Left lung (tissue), 4 donors: ENCODE measurements at regions not wholly inside any gene's neighbourhood (a gene's known extent, or its start where the extent isn't known, plus 50 kb on each side); places are given as distances from the start of the nearest gene placed in this dataset.

Source experiments
- ATAC-seq: fragments of 200-7000 bp; cut with Tn5 transposase; one replicate; pipeline ENCODE4 v1.9.1; 2020; ENCODE audit warnings: moderate library complexity
- DNase-seq, 4 donors: peaks; one replicate each; pipeline ENCODE4 v3.0.0-alpha.2; 2013 to 2020
- H3K27ac ChIP-seq, 2 donors: fragments of 200-600 bp; sonication (generic) in 1 of 2; one replicate each; pipeline versions ENCODE4 v1.5.0 to v1.8.0; 2020 to 2021
- H3K27me3 ChIP-seq, 2 donors: fragments of 200-600 bp; sonication (generic) in 1 of 2; one replicate each; pipeline versions ENCODE4 v1.5.0 to v1.8.0; 2020 to 2021
- H3K36me3 ChIP-seq, 2 donors: fragments of 200-600 bp; sonication (generic) in 1 of 2; one replicate each; pipeline versions ENCODE4 v1.5.0 to v1.8.0; 2020 to 2021
- H3K4me1 ChIP-seq, 2 donors: fragments of 200-600 bp; one replicate each; pipeline ENCODE4 v1.8.0; 2021
- H3K4me3 ChIP-seq, 2 donors: fragments of 200-600 bp; sonication (generic) in 1 of 2; one replicate each; pipeline versions ENCODE4 v1.5.0 to v1.8.0; 2020 to 2021; ENCODE audit warnings: mild to moderate bottlenecking in 1 of 2
- H3K9me3 ChIP-seq, 2 donors: fragments of 200-600 bp; sonication (generic) in 1 of 2; one replicate each; pipeline versions ENCODE4 v1.5.0 to v1.8.0; 2020 to 2021
- intact Hi-C, 2 donors: fragments of 100-400 bp; cut with DNase I; formaldehyde crosslinking; loops; one replicate each; pipeline versions ENCODE4 v1.11.2 to v1.14.2; 2022
- TF ChIP-seq, protein P1 (sequence below), 2 donors: fragments of 200-600 bp; sonication (generic) in 1 of 2; IDR thresholded peaks; one replicate each; pipeline versions ENCODE4 v1.5.0 to v1.8.0; 2021; ENCODE audit warnings: antibody characterized with exemption in 2 of 2
- donor health status: DM: no; HTN: yes; CAD: no.
- donor health status: DM: no; HTN: no; CAD: no.

DNA sequence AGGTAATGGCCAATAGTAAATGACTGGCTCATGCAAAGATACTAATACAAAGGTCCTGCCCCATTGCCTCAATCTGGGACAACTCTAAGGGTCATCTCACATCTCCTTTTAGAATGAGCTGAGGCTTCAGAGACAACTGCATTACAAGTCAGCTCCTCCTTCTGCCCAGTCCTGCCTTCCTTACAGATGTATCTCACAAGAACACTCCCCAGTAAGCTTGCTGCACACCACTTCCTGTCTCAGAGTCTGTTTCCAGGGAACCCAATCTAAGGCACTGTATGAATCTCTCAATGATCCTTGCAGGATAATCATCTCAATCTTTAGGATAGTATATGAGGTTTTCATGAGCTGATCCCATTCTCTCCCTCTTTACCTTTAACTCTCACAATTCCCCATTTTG, 57.8 kb upstream of the ZDHHC17 start:
- DNase-seq (no peak), ATAC-seq (peak; percentile 21)
- TF ChIP-seq, protein P1, sequence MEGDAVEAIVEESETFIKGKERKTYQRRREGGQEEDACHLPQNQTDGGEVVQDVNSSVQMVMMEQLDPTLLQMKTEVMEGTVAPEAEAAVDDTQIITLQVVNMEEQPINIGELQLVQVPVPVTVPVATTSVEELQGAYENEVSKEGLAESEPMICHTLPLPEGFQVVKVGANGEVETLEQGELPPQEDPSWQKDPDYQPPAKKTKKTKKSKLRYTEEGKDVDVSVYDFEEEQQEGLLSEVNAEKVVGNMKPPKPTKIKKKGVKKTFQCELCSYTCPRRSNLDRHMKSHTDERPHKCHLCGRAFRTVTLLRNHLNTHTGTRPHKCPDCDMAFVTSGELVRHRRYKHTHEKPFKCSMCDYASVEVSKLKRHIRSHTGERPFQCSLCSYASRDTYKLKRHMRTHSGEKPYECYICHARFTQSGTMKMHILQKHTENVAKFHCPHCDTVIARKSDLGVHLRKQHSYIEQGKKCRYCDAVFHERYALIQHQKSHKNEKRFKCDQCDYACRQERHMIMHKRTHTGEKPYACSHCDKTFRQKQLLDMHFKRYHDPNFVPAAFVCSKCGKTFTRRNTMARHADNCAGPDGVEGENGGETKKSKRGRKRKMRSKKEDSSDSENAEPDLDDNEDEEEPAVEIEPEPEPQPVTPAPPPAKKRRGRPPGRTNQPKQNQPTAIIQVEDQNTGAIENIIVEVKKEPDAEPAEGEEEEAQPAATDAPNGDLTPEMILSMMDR (IDR thresholded peaks at IDR 0.05), result no peak
- intact Hi-C loops, result no loop called here
- no peak overlapping the region for H3K27ac ChIP-seq
- no peaks in the 10 kb centered on the region for H3K9me3 ChIP-seq
- H3K27me3 ChIP-seq, result no peaks in the 10 kb centered on the region
- no peaks in the 10 kb centered on the region for H3K4me1 ChIP-seq
- H3K4me3 ChIP-seq, result no peak overlapping the region
- H3K36me3 ChIP-seq, result no peaks in the 10 kb centered on the region

DNA sequence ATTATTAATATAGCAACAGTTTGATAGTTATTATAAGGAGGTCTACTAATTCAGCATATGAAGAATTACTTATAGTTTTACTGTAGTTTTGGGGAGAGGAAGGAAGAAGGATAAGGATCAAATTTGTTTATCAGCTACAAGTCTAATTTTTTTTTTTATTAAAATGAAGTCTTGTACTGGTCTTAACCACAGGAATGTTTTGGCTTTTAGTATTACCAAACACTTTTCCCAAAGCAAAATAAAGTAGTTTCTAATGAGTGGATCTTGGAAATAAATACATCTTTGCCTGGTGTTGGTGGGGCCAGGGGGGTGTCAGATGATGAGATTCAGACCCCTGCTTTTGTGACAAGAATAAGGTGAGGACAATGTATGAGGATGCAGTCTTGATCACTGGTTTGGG, 57.2 kb upstream of the ZDHHC17 start:
- H3K4me1 ChIP-seq, result no peaks in the 10 kb centered on the region
- no peak overlapping the region for H3K27ac ChIP-seq
- no peak overlapping the region for H3K4me3 ChIP-seq
- H3K9me3 ChIP-seq, result no peaks in the 10 kb centered on the region
- DNase-seq (no peak), ATAC-seq (no peak)
- no peaks in the 10 kb centered on the region for H3K36me3 ChIP-seq
- intact Hi-C loops, result no loop called here
- H3K27me3 ChIP-seq, result no peaks in the 10 kb centered on the region
- TF ChIP-seq, protein P1 (IDR thresholded peaks at IDR 0.05), result no peak

DNA sequence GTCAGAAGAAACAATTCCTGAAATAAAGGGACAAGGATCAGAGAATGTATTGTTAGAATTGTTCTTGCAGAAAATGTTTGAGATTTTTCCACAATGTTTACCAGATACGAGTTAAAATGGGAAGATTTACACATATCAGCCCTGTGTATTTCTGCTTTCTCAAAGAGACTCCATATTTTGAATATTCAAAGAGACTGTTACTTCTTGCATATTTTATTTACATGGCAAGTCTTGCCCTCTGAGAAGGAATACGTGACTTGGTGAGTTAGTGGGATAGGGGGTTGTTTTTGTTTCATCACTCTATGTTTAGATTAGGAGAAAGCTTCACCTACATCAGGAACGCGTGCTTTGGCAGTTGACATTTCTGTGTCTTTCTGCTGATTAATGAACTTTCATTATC, 56.1 kb upstream of the ZDHHC17 start:
- intact Hi-C loops, result no loop called here
- Histone ChIP-seq H3K4me3 (no peak overlapping the region), H3K4me1 (no peaks in the 10 kb centered on the region), H3K36me3 (no peaks in the 10 kb centered on the region), H3K27ac (no peak overlapping the region), H3K27me3 (no peaks in the 10 kb centered on the region), H3K9me3 (no peaks in the 10 kb centered on the region)
- ATAC-seq (no peak), DNase-seq (no peak)
- TF ChIP-seq, protein P1 (IDR thresholded peaks at IDR 0.05), result no peak

DNA sequence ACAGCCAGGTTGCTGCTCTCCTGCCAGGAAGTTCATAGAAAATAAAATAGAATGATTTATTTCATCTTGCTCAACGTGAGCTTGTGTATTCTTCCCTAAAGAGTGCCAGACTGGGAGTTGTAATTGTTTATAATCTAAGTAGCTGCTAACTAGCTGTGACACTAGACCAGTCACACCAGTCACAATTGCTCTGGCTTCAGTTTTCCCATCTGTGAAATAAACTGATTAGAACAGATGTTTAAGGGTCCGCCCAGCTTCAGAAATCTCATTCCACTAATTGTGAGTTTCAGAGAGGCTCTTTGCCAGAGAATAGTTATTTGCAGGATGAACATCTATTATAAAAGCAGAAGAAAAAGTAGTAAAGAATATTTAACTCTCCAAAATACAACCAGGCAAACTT, 55.6 kb upstream of the ZDHHC17 start:
- Histone ChIP-seq H3K27me3 (no peaks in the 10 kb centered on the region), H3K27ac (no peak overlapping the region), H3K4me3 (no peak overlapping the region), H3K4me1 (no peaks in the 10 kb centered on the region), H3K36me3 (no peaks in the 10 kb centered on the region), H3K9me3 (no peaks in the 10 kb centered on the region)
- ATAC-seq, result no peak
- TF ChIP-seq, protein P1 (IDR thresholded peaks at IDR 0.05), result no peak
- no peak for DNase-seq
- intact Hi-C loops, result no loop called here

DNA sequence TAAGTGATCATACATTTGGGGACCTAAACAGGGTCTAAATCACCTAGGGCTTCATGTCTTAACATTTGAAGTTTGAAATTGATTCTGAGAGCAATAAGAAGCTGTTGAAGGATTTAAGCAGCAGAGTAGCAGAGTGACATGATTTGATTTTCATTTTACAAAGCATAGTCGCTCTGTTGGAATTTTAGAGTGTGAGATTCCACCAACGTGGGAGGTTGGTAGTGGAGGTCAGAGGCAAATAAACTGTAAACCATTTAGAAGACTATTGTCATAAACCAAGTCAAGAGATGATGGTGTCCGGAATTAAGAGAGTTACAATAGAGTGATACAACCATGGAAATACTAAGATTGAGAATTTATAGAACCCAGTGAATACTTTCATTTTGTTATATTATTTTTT, 52.7 kb upstream of the ZDHHC17 start:
- H3K4me1 ChIP-seq, result no peaks in the 10 kb centered on the region
- no peaks in the 10 kb centered on the region for H3K27me3 ChIP-seq
- no peak for ATAC-seq
- H3K9me3 ChIP-seq, result no peaks in the 10 kb centered on the region
- no peaks in the 10 kb centered on the region for H3K36me3 ChIP-seq
- intact Hi-C loops, result no loop called here
- no peak overlapping the region for H3K27ac ChIP-seq
- DNase-seq, result no peak
- no peak overlapping the region for H3K4me3 ChIP-seq
- TF ChIP-seq, protein P1 (IDR thresholded peaks at IDR 0.05), result no peak
